HG02571 (cell line): ENCODE measurements at regions not wholly inside any gene's neighbourhood (a gene's known extent, or its start where the extent isn't known, plus 50 kb on each side); places are given as distances from the start of the nearest gene placed in this dataset.
"Not testable (repeated sequence)": the region's sequence is repeated elsewhere in the genome, so short reads cannot be mapped to it uniquely, and the experiment has no call there.

ENCODE experiments used
- ATAC-seq: cut with Tn5 transposase; IDR thresholded peaks from one replicate; pipeline ENCODE4 v1.9.1; 2021; ENCODE audit warnings: mild to moderate bottlenecking, moderate library complexity; ENCODE audit not compliant: unreplicated experiment

DNA sequence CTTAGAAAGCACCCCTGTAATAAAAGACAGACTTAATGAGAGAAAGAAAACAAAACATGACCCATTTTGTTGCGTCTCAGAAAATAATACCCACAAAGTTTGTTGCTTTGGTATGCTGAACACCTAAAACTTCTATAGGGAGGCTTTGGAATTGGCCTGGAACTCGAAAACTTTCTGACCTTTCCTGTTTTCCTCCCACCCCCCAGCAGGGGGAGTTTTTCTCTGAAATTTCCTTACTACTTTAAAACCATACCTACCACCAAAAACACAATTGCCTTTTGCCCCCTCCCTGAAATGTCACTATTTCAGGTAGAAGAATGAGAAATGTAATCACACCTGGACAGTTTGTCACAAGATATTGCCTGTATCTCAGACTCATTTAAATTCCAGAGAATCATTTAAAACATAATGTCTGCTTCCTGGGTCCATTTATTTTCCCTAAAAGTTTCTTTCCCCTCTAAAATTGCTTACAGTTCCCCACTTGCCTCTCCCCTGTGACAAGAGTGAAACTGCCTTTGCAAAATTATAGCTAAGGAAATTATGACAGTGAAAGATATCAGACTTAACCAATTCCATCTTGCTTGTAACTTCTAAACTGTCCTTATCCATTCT, 2700.2 kb downstream of the PCDH9 start:
- ATAC-seq: no peak

DNA sequence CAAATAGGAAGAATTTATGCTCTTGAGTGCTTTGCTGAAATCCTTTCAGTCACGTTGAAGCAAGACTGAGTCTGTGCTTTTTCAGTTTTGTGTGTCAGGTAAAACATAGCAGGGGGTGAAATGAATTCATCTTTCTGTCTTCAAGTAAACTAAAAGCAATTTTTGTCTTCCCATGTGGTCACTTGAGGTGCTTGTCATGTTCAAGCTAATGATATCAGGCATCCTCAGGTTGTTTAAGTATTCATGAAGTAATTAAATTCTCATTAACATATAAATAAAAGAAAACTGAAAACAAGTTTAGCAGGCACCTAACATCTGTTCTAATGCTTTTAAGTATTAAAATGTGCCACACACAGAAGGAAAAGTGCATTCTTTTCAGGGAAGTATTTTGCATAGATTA, 2701.3 kb downstream of the PCDH9 start:
- ATAC-seq: no peak

DNA sequence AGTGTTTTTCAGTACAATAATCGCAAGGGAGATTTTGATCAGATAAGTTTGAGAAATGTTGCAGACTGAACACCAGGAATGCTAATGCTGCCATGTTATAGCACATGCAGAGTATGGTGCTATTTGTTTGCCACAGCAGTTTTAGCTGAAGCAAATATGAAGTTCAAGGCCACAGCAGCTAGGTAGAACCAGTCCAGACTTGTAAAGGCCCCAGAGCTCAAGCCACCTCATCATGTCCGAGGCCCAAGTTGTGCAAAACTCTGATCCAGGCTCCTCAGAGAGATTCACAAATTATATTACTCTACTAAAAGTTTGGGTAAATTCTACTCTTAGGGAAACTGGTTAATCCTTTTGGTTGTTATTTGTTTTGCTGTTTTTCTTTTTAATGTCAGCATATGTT, 2702.6 kb downstream of the PCDH9 start:
- ATAC-seq: no peak

DNA sequence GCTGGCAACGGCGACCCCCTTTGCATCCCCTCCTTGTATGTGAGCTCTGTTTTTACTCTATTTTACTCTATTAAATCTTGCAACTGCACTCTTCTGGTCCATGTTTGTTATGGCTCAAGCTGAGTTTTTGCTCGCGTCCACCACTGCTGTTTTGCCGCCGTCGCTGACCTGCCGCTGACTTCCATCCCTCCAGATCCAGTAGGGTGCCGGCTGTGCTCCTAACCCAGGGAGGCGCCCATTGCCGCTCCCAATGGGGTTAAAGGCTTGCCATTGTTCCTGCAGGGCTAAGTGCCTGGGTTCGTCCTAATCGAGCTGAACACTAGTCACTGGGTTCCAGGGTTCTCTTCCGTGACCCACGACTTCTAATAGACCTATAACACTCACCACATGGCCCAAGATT, 2704.4 kb downstream of the PCDH9 start:
- ATAC-seq: no peak

DNA sequence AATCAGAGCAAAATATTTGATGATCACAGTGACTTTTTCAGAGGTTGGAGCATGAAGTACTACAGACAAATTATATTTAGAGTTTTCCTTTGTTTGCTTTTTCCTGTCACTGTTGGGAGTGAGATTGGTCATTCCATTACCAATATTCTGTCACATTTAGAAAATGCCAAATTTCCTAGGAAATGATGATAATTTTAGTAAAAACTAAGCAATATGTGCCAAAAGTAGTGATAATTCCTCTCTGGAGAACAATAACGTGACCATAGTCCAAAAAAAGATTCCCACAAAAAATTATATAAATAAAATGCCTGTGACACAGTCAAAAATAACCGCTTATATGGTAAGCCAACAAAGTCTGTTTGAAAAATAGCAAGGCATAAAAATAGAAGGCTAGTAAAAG, 2719.4 kb downstream of the PCDH9 start:
- ATAC-seq: no peak

DNA sequence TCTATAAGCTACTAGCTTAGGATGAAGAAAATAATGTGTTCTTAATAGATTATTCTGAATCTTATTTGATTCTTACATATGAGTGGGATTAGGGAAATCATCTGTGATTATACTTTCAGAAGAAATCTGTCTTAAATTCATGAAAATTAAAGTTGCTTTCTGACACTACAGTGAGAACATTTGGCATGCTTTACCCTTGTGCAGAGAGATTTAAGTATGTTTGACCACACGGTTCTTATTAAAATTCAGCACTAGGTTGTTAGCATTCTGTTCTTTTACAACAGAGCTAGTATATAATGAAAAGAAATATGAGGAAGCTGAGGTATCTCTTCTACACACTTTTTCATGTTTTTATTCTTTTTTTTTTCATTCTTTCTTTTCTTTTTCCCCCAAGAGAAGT, 2723.9 kb downstream of the PCDH9 start:
- ATAC-seq: no peak

DNA sequence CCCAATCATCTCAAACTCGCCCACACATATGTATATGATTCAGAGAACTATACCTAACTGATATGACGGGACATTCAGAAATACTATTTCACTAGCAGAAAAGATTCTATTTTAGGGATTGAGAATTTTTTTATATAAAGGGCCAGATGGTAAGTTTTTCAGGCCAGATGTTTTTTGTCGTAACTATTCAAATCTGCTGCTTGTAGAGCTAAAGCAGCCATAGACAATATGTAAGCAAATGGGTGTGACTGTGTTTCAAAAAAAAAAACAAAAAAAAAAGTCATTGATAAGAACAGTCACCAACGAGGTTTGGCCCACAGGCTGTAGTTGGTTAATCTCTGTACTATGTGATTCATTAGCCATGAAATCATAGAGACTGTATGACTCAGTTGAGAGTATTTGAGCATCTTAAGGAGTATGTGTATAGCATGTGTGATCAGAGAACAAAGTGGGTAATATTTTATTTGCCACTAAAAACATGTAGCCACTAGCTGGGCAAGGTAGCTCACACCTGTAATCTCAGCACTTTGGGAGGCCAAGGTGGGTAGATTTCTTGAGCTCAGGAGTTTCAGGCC, 2724.7 kb downstream of the PCDH9 start:
- no peak for ATAC-seq

DNA sequence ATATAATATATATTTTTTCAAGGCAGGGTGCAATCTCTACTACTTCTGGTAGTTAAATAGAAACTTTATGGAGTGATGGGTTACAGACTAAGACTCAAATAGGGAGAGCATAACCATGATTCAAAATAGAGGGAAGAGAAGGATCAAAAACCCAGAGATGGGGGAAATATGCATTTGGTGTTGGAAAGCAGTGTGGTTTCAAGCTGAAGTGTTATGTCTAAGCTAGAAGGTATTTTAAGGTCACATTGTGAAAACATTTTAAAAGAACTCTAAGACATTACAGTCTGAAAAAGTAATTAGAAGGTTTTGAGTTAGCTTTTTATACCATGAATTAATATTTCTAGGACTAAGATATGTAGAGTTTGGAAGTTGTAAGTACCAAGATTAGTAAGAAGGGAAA, 2741.4 kb downstream of the PCDH9 start:
- no peak for ATAC-seq

DNA sequence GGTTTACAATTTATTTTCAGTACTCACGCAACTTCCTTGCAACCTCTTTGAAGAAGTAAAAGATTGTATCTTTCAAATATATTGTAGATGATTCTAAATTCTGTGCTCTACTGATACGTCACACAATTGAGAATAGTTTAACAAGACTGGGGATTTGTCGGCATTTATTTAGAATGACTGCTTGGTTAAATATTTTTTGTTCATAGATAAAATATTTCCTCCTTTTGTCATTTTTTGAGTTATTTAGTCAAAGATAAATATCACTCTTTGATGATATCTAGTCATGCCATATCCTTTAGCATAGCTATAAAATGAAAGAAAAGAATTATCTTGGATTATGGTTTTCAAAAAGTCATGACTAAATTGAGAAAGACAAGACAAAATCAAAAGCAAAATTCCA, 2747.8 kb downstream of the PCDH9 start:
- no peak for ATAC-seq

DNA sequence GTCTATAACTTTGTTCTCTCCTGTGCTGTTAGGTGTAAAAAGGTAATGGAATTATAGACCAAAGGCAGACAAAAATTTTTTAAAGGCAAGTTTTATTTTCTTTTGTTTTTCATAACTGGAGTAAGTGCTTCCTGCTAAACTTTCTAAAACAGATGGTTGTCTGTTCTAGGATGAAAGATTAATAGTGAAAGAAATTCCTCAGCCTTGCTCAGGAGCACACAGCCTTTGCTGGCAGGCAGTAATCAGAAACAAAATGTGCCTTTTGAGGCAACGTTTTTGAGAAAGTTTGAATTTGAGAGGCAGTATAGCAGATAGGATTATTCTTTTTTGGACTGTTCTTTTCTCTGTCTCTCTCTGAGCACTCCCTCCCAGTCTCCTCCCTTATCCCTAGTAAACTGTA, 2749.5 kb downstream of the PCDH9 start:
- ATAC-seq: no peak

DNA sequence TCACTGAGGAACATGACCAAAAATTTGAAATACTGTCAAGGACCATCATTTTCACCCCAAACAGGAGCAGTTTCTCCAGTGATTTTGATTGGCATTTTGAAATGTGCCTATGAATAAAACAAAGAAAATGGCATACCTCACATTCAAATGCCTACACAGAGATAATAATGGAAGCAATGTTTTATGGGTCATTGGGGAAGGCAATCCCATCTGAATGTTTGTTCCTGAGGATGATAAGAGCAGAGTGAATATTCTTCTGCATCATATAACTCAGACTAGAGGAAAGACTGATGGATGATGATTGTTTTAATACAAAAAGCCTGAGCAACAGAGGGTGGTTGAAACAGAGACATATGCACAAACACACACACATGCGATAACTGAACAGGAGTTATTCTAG, 2749.9 kb downstream of the PCDH9 start:
- no peak for ATAC-seq

DNA sequence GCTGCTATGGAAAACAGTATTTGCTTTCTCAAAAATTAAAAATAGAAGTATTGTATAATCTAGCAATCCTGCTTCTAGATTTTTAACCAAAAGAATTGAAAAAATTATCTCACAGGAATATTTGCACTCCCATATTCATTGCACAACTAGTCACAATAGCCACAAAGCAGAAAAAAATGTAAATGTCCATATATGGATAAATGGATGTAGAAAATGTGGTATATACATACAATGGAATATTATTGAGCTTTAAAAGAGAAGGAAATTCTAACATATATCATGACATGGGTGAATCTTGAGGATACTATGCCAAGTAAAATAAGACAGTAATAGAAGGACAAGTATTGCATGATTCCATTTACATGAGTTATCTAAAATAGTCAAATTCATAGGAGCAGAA, 2753.0 kb downstream of the PCDH9 start:
- ATAC-seq: no peak

DNA sequence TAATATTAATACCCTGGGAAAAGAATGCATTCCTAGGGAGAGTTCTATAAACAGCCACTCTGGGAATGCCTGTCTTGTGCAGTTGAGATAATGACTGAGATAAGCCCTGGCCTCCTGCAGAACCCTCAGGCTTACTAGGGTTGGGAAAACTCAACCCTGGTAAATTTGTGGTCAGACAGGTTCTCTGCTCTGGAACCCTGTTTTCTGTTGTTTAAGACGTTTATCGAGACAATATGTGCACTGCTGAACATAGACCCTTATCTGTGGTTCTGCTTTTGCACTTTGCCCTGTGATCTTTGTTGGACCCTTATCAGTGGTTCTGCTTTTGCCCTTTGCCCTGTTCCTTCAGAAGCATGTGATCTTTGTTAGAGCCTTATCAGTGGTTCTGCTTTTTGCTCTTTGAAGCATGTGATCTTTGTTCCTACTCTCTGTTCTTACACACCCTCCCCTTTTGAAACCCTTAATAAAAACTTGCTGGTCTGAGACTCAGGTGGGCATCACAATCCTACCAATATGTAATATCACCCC, 2754.0 kb downstream of the PCDH9 start:
- ATAC-seq: not testable (repeated sequence)

DNA sequence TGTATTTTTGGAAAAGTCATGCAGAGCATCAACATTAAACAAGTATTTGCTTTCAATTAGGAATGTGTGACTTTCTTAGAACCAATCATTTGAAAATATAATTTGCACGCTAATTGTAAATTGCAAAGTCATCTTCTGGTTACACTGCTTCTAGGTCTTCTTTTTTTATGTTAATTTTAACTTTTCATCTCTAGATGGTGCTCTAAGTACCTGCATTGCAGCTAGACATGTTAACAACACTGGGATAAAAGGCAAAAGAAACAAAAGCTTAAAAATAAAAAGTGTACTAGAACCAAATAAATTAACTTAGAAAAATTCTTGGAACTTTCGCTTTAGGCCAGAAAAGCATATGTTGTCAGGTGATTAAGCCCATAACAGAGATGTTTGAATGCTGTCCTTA, 2758.2 kb downstream of the PCDH9 start:
- ATAC-seq: no peak

DNA sequence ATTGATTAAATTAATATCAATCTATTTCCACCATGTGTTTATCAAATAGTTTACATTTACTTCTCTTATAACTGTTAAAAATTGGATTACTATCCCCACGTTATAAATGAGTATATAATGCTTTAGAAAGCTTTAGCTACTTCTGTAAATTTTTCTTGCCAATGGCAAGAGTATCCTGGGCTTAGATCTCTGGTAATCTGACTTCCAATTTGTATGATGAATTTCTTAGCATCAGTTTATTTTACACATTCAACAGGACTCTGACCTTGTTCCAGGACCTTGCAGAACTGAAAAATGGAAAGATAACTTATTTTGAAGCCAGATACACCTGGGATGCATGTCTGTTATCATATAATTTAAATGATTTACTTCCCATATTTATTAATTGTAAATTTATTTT, 2759.4 kb downstream of the PCDH9 start:
- no peak for ATAC-seq

DNA sequence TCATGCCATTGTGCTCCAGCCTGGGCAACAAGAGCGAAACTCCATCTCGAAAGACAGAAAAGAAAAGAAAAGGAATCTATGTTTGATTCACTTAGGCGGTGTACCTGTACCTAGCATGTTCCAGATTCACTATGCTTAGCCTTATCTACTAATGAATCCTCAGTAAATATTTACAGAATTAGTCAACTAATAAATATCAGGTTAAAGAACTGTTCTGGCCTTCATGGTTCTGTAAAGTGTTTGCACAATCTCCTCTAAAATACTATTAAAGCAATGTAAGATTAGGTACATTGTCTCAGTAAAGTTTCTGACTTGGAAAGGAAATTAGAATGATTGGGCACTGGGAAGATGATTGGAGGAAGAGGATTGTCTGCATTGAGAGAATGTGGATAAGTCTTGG, 2770.4 kb downstream of the PCDH9 start:
- no peak for ATAC-seq

DNA sequence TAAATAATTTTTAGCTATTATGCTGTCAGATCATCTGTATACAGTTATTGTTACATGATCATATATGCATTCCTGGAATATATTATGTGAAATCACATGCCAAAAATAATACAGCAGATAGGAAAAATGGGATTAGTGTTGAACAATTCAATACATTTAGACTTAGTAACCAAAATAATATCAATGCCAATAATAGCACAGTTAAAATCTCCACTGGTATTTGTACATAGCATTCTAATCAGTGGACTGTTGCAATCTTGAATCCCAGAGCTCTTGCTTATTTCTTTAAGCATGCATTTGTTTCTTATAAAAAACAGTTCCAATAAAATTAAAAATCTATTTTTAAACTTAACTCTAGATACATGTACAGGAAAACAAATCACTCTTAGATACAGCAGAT, 2772.2 kb downstream of the PCDH9 start:
- no peak for ATAC-seq

DNA sequence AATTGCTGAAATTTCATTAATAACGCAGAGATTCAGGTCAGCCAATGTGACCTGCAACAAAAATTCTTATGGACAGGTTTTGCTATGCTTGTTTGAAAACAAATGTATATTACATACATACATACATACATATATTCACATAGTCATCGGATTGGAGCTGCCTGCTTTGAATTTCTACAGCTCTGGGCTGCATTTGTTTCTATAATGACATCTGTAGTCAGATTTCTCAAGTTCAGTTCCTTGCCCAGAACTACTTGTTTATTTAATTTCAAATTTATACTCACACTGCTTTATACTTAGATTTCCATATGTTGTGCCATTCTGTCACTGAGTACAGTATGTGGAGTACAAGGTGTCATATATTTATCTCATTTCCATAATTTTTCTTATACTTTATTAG, 2775.0 kb downstream of the PCDH9 start:
- no peak for ATAC-seq

DNA sequence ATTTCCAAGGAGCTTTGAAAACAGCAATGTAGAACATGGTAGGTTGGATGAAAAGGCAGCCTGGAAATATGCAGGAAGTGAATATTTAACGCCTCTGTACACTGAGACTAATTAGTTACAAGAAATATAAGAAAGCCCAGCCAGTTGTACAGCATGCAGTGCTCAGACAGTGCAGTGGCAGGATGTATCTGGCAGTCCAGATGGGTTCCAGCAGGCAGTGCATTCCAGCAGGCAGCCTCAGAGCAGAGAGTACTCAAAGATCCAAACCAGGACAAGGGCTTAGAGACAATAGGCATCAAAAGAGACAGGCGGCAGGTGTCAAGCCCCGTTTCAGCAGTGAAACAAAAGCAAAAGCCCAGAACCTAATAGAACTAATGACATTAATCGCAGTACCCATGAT, 2776.3 kb downstream of the PCDH9 start:
- no peak for ATAC-seq

DNA sequence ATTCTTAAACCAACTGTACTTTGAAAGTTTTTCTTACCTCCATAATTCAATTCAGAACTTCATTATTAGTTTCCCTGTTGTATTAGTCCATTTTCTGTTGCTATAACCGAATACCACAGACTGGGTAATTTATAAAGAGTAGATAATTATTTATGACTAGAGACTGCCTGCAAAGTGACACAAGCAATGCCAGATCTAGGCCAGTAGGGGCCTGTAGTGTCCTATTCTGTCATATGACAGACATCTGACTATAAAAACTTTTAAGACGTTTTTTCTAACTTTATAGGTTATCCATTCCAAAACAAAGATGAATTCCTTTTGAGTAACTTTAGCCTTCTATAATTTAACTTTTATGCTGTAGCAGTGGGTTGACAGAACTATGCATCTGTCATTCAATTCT, 2783.8 kb downstream of the PCDH9 start:
- ATAC-seq: no peak

DNA sequence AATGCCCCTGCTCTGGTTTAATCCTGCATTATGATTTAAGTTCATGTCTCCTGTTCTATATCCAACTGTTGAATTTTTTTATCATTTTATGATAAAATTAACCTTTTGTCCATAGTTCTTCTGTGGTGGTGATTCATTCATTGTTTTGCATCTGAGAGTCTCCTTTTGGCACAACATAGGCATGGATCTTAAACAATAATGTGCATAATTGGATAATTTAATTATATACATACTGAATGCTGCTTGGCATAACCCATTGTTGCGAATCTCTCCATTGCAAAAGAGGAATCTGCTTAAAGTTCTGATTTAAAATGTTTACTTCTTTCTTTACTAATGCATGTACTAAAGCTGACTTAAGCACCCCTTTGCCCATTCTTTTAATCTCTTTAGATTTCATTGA, 2788.4 kb downstream of the PCDH9 start:
- no peak for ATAC-seq

DNA sequence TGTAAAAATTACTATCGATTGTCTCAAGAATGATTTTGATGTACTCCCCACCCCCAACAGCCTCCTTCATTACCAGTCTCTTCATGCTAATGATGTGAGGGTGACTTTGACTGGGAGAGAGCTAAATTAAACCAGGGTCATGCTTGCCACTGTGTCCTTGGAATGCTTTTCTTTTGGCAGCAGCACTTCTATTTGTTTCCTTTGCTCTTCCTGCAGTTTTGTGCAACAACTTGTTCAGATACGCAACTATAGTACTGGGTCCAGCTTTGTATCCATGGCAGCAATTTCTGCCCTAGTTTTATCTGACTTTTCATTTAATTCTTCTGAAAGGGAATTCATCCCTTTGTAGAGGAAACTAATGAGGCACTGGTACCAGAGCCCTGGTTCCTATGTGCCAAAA, 2792.1 kb downstream of the PCDH9 start:
- ATAC-seq: no peak

DNA sequence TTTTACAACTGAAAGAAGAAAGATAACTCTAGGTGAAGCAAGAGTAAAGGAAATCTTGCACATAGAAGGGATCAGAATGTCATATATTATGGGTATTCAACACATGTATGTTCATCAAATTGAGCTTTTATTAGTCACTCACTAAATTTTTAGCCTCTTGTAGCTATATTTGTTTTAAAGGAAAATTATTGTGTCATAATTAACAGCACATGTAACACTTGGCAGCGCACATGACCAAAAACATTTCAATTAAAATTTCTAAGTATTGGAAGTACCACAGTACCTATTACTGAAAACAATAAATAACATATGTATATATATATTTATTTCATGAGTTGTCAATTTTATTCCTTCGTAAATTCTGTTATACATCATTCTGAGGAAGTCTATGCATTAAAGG, 2800.4 kb downstream of the PCDH9 start:
- ATAC-seq: no peak
